ENCODE measurements at regions not wholly inside any gene's neighbourhood (a gene's known extent, or its start where the extent isn't known, plus 50 kb on each side); places are given as distances from the start of the nearest gene placed in this dataset.

DNA sequence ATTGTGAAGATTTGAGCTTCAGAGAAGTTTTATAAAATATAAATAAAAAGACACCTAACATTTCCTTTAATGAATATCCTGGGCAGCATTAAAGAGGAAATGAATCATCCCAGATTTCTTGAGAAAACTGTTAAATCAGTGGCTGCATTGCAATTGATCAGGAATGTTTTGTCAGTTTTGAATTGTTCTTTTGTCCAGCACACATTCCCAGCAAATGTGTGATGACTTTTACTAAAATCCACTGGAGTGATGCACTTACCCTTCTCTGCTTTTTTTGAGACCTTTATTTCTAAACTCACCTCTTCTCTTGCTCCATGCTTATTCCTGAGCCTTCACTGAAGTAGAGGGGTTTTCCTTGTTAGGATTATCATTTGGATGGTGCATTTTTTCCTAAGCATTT, 1307.2 kb downstream of the CDH8 start:
- intact Hi-C loops (cut with micrococcal nuclease; ENCODE audit: unreplicated experiment) (no loop called here), in situ Hi-C loops (cut with HindIII; ENCODE audit: low pct_unique_long_range_greater_than_20kb, low sequenced_read_pairs) (no loop called here)
- no peaks in the 10 kb centered on the region for H3K4me1 ChIP-seq (ENCODE audit: control insufficient read depth, insufficient read depth, low read length)
- ATAC-seq: no peak
- no peaks in the 10 kb centered on the region for H3K27me3 ChIP-seq (ENCODE audit: control insufficient read depth, insufficient read depth, low read length)
- H3K27ac ChIP-seq (ENCODE audit: low read length): no peak overlapping the region
- no peaks in the 10 kb centered on the region for H3K9me3 ChIP-seq (ENCODE audit: control insufficient read depth, insufficient read depth, low read depth, low read length)
- POLR2A ChIA-PET: no interaction called here
- no peak overlapping the region for H3K4me3 ChIP-seq (ENCODE audit: low read depth in 2 of 2, low read length in 2 of 2)
- TF ChIP-seq POLR2AphosphoS5 (IDR thresholded peaks at IDR 0.05; ENCODE audit: low read depth, low read length) (no peak), SIN3A (IDR thresholded peaks at IDR 0.05; ENCODE audit: borderline replicate concordance, insufficient read depth, low read depth, low read length) (no peak), TCF7L2 (IDR thresholded peaks at IDR 0.05; ENCODE audit: low read depth, low read length) (no peak)
- TF ChIP-seq, protein P1, sequence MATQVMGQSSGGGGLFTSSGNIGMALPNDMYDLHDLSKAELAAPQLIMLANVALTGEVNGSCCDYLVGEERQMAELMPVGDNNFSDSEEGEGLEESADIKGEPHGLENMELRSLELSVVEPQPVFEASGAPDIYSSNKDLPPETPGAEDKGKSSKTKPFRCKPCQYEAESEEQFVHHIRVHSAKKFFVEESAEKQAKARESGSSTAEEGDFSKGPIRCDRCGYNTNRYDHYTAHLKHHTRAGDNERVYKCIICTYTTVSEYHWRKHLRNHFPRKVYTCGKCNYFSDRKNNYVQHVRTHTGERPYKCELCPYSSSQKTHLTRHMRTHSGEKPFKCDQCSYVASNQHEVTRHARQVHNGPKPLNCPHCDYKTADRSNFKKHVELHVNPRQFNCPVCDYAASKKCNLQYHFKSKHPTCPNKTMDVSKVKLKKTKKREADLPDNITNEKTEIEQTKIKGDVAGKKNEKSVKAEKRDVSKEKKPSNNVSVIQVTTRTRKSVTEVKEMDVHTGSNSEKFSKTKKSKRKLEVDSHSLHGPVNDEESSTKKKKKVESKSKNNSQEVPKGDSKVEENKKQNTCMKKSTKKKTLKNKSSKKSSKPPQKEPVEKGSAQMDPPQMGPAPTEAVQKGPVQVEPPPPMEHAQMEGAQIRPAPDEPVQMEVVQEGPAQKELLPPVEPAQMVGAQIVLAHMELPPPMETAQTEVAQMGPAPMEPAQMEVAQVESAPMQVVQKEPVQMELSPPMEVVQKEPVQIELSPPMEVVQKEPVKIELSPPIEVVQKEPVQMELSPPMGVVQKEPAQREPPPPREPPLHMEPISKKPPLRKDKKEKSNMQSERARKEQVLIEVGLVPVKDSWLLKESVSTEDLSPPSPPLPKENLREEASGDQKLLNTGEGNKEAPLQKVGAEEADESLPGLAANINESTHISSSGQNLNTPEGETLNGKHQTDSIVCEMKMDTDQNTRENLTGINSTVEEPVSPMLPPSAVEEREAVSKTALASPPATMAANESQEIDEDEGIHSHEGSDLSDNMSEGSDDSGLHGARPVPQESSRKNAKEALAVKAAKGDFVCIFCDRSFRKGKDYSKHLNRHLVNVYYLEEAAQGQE (IDR thresholded peaks at IDR 0.05; ENCODE audit: insufficient read depth in 1 of 2, low read depth in 2 of 2, low read length in 1 of 2): no peak
- TF ChIP-seq, protein P2, sequence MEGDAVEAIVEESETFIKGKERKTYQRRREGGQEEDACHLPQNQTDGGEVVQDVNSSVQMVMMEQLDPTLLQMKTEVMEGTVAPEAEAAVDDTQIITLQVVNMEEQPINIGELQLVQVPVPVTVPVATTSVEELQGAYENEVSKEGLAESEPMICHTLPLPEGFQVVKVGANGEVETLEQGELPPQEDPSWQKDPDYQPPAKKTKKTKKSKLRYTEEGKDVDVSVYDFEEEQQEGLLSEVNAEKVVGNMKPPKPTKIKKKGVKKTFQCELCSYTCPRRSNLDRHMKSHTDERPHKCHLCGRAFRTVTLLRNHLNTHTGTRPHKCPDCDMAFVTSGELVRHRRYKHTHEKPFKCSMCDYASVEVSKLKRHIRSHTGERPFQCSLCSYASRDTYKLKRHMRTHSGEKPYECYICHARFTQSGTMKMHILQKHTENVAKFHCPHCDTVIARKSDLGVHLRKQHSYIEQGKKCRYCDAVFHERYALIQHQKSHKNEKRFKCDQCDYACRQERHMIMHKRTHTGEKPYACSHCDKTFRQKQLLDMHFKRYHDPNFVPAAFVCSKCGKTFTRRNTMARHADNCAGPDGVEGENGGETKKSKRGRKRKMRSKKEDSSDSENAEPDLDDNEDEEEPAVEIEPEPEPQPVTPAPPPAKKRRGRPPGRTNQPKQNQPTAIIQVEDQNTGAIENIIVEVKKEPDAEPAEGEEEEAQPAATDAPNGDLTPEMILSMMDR (IDR thresholded peaks at IDR 0.05): no peak
- no peak for DNase-seq (ENCODE audit: low read depth, low spot score)
- BruUV-seq (replicated peaks): no TSS peak
- CTCF ChIA-PET: no interaction called here
- no peaks in the 10 kb centered on the region for H3K36me3 ChIP-seq (ENCODE audit: control insufficient read depth, insufficient read depth, low read length)

DNA sequence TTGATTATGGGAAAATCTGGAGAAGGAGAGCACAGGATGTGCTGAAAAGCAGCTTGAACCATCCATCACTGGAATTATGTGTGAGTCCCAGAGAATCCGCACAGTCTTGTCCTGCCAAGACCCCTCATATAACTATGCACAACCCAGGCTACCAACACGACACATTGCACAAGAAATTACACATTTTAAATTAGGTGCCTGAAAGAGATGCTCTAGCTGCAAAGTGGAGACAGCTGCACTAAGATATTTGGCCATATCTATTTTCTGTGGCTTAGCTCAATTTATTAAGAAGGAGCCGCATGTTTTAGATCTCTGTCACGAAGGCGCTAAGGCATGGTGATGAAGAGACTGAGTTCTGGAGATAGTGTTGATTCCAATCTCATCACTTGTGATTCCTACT, 1308.4 kb downstream of the CDH8 start:
- TF ChIP-seq, protein P1 (IDR thresholded peaks at IDR 0.05; ENCODE audit: insufficient read depth in 1 of 2, low read depth in 2 of 2, low read length in 1 of 2): no peak
- no peak for TF ChIP-seq TCF7L2 (IDR thresholded peaks at IDR 0.05; ENCODE audit: low read depth, low read length)
- no peak for TF ChIP-seq SIN3A (IDR thresholded peaks at IDR 0.05; ENCODE audit: borderline replicate concordance, insufficient read depth, low read depth, low read length)
- TF ChIP-seq POLR2AphosphoS5 (IDR thresholded peaks at IDR 0.05; ENCODE audit: low read depth, low read length): no peak
- TF ChIP-seq, protein P2 (IDR thresholded peaks at IDR 0.05): no peak
- ATAC-seq (no peak), DNase-seq (ENCODE audit: low read depth, low spot score) (no peak)
- no peaks in the 10 kb centered on the region for H3K36me3 ChIP-seq (ENCODE audit: control insufficient read depth, insufficient read depth, low read length)
- no peaks in the 10 kb centered on the region for H3K9me3 ChIP-seq (ENCODE audit: control insufficient read depth, insufficient read depth, low read depth, low read length)
- in situ Hi-C loops (cut with HindIII; ENCODE audit: low pct_unique_long_range_greater_than_20kb, low sequenced_read_pairs): no loop called here
- no peak overlapping the region for H3K27ac ChIP-seq (ENCODE audit: low read length)
- H3K4me3 ChIP-seq (ENCODE audit: low read depth in 2 of 2, low read length in 2 of 2): no peak overlapping the region
- intact Hi-C loops (cut with micrococcal nuclease; ENCODE audit: unreplicated experiment): no loop called here
- ChIA-PET CTCF (no interaction called here), POLR2A (no interaction called here)
- BruUV-seq (replicated peaks): no TSS peak
- H3K4me1 ChIP-seq (ENCODE audit: control insufficient read depth, insufficient read depth, low read length): no peaks in the 10 kb centered on the region
- no peaks in the 10 kb centered on the region for H3K27me3 ChIP-seq (ENCODE audit: control insufficient read depth, insufficient read depth, low read length)

Data from Panc1 (cell line).